WTC11 (cell line): ENCODE measurements at regions not wholly inside any gene's neighbourhood (a gene's known extent, or its start where the extent isn't known, plus 50 kb on each side); places are given as distances from the start of the nearest gene placed in this dataset.

Experiments
- ATAC-seq: fragments of 200-7000 bp; cut with Tn5 transposase; 2 replicates; pipeline ENCODE4 v1.10.0; 2021; ENCODE audit warnings: mild to moderate bottlenecking, moderate library complexity
- CTCF ChIA-PET: fragments of 300-600 bp; sonication (Branson Sonifier 250); formaldehyde crosslinking; loops from one replicate; lab custom pipeline; 2021; ENCODE audit warnings: antibody characterized with exemption; lab: Charles Lee
- POLR2A ChIA-PET: fragments of 350-600 bp; sonication (Branson Sonifier 250); formaldehyde crosslinking; loops from one replicate; lab custom pipeline; 2021; ENCODE audit warnings: antibody characterized with exemption; lab: Charles Lee
- DNase-seq: peaks from one replicate; pipeline ENCODE4 v3.0.0; 2021; ENCODE audit warnings: low spot score
- H3K27ac Mint-ChIP-seq: 2 replicates; pipeline ENCODE4 v1.8.0; 2021; ENCODE audit warnings: mixed read lengths
- H3K27me3 Mint-ChIP-seq: 2 replicates; pipeline ENCODE4 v1.8.0; 2021; ENCODE audit warnings: low read depth, mild to moderate bottlenecking, moderate library complexity, mixed read lengths
- H3K36me3 Mint-ChIP-seq: 2 replicates; pipeline ENCODE4 v1.8.0; 2021; ENCODE audit warnings: mixed read lengths
- H3K4me1 Mint-ChIP-seq: 2 replicates; pipeline ENCODE4 v1.8.0; 2022; ENCODE audit warnings: mixed read lengths
- H3K4me3 Mint-ChIP-seq: 2 replicates; pipeline ENCODE4 v1.8.0; 2021; ENCODE audit warnings: mild to moderate bottlenecking, moderate library complexity, mixed read lengths
- H3K9me3 Mint-ChIP-seq: 2 replicates; pipeline ENCODE4 v1.8.0; 2021; ENCODE audit warnings: mixed read lengths
- CDX4 ChIP-seq: fragments of 250-450 bp; sonication (Bioruptor Pico); IDR thresholded peaks from 2 replicates; pipeline ENCODE4 v1.9.0; 2021; ENCODE audit warnings: moderate library complexity, mild to moderate bottlenecking, inconsistent platforms, borderline replicate concordance
- CREM ChIP-seq: sonication (generic); formaldehyde crosslinking; IDR thresholded peaks from 2 replicates; pipeline ENCODE4 v1.8.1; 2022; ENCODE audit warnings: mild to moderate bottlenecking, missing genetic modification reagents, moderate library complexity
- CTCF ChIP-seq: fragments of 200-600 bp; IDR thresholded peaks from 2 replicates; pipeline ENCODE4 v1.8.0; 2022; ENCODE audit warnings: antibody characterized with exemption
- E2F5 ChIP-seq: sonication (generic); formaldehyde crosslinking; IDR thresholded peaks from 2 replicates; pipeline ENCODE4 v1.8.1; 2022; ENCODE audit warnings: mild to moderate bottlenecking, moderate library complexity, missing genetic modification reagents
- FOXJ3 ChIP-seq: sonication (generic); formaldehyde crosslinking; IDR thresholded peaks from 2 replicates; pipeline ENCODE4 v1.9.0; 2021; ENCODE audit warnings: missing genetic modification reagents, mild to moderate bottlenecking, borderline replicate concordance
- FOXK1 ChIP-seq: sonication (generic); formaldehyde crosslinking; IDR thresholded peaks from 2 replicates; pipeline ENCODE4 v1.8.0; 2022; ENCODE audit warnings: mild to moderate bottlenecking, moderate library complexity, missing genetic modification reagents
- HMGXB4 ChIP-seq: sonication (generic); formaldehyde crosslinking; IDR thresholded peaks from 2 replicates; pipeline ENCODE4 v1.8.1; 2023; ENCODE audit warnings: mild to moderate bottlenecking, moderate library complexity, missing genetic modification reagents
- OVOL2 ChIP-seq: fragments of 250-450 bp; sonication (Bioruptor Pico); IDR thresholded peaks from 2 replicates; pipeline ENCODE4 v1.9.0; 2021; ENCODE audit warnings: mild to moderate bottlenecking, borderline replicate concordance
- PRDM15 ChIP-seq: sonication (generic); formaldehyde crosslinking; IDR thresholded peaks from 2 replicates; pipeline ENCODE4 v1.8.0; 2022; ENCODE audit warnings: missing genetic modification reagents
- SMAD3 ChIP-seq: sonication (generic); formaldehyde crosslinking; IDR thresholded peaks from 2 replicates; pipeline ENCODE4 v1.8.0; 2022; ENCODE audit warnings: missing genetic modification reagents, mild to moderate bottlenecking, borderline replicate concordance
- SMAD4 ChIP-seq: sonication (generic); formaldehyde crosslinking; IDR thresholded peaks from 2 replicates; pipeline ENCODE4 v1.8.0; 2022; ENCODE audit warnings: mild to moderate bottlenecking, missing genetic modification reagents
- STAT6 ChIP-seq: sonication (generic); formaldehyde crosslinking; conservative IDR thresholded peaks from 2 replicates; pipeline ENCODE4 v1.8.1; 2023; ENCODE audit warnings: mild to moderate bottlenecking, low read depth, missing genetic modification reagents, moderate library complexity
- USF2 ChIP-seq: sonication (generic); formaldehyde crosslinking; IDR thresholded peaks from 2 replicates; pipeline ENCODE4 v1.8.1; 2023; ENCODE audit warnings: mild to moderate bottlenecking, missing genetic modification reagents, moderate library complexity
- ZMAT4 ChIP-seq: fragments of 250-450 bp; sonication (Bioruptor Pico); IDR thresholded peaks from 2 replicates; pipeline ENCODE4 v1.9.0; 2021; ENCODE audit warnings: mild to moderate bottlenecking
- ZNF121 ChIP-seq: sonication (generic); formaldehyde crosslinking; IDR thresholded peaks from 2 replicates; pipeline ENCODE4 v1.8.0; 2023; ENCODE audit warnings: missing genetic modification reagents
- ZNF138 ChIP-seq: sonication (generic); formaldehyde crosslinking; conservative IDR thresholded peaks from 2 replicates; pipeline ENCODE4 v1.8.1; 2022; ENCODE audit warnings: mild to moderate bottlenecking, moderate library complexity, missing genetic modification reagents
- ZNF423 ChIP-seq: fragments of 250-450 bp; sonication (Bioruptor Pico); IDR thresholded peaks from 2 replicates; pipeline ENCODE4 v2.1.2; 2022; ENCODE audit warnings: mild to moderate bottlenecking, moderate library complexity
- ZNF425 ChIP-seq: fragments of 250-450 bp; sonication (Bioruptor Pico); conservative IDR thresholded peaks from 2 replicates; pipeline ENCODE4 v1.9.0; 2021; ENCODE audit warnings: mild to moderate bottlenecking

GRCh38 chr2:7119132-7119835 is 202.1 kb downstream of the RNF144A start:
- Mint-ChIP-seq H3K36me3 (peaks cover 2% of the 10 kb centered on the region; the same call in 1 of the 2 replicates), H3K27ac (no peak overlapping the region), H3K4me3 (no peak overlapping the region), H3K27me3 (no peaks in the 10 kb centered on the region), H3K4me1 (peaks cover 5% of the 10 kb centered on the region; the same call in 1 of the 2 replicates), H3K9me3 (peaks cover 4% of the 10 kb centered on the region)
- ATAC-seq (peak; percentile 81), DNase-seq (peak; percentile 45)
- TF ChIP-seq CTCF, result peak; percentile 38
- no peak for TF ChIP-seq FOXJ3 (CRISPR knock-in tag)
- POLR2A ChIA-PET, result no interaction called here
- CTCF ChIA-PET, result interaction anchor here (0.7 to 1.0 kb wide), 2 partner anchors 15 to 22 kb away, joined by 3 read pairs; no protein-coding TSS in a partner anchor

GRCh38 chr2:7121851-7122250 is 204.6 kb downstream of the RNF144A start:
- DNase-seq (no peak), ATAC-seq (no peak)
- POLR2A ChIA-PET, result no interaction called here
- peaks cover 5% of the 10 kb centered on the region; the same call in 1 of the 2 replicates for H3K4me1 Mint-ChIP-seq
- peaks cover 3% of the 10 kb centered on the region for H3K9me3 Mint-ChIP-seq
- CTCF ChIA-PET, result no interaction called here
- no peaks in the 10 kb centered on the region for H3K27me3 Mint-ChIP-seq
- H3K27ac Mint-ChIP-seq, result no peak overlapping the region
- no peak overlapping the region for H3K4me3 Mint-ChIP-seq
- no peaks in the 10 kb centered on the region for H3K36me3 Mint-ChIP-seq
- TF ChIP-seq FOXJ3 (CRISPR knock-in tag), result no peak
- TF ChIP-seq OVOL2 (CRISPR knock-in tag), result no peak
- no peak for TF ChIP-seq CDX4 (CRISPR knock-in tag)
- no peak for TF ChIP-seq ZNF138
- no peak for TF ChIP-seq HMGXB4 (CRISPR knock-in tag)
- TF ChIP-seq PRDM15 (CRISPR knock-in tag), result no peak
- TF ChIP-seq ZNF425 (CRISPR knock-in tag), result no peak
- no peak for TF ChIP-seq SMAD3 (CRISPR knock-in tag)
- no peak for TF ChIP-seq E2F5 (CRISPR knock-in tag)
- no peak for TF ChIP-seq USF2 (CRISPR knock-in tag)
- no peak for TF ChIP-seq ZNF121
- no peak for TF ChIP-seq STAT6
- TF ChIP-seq SMAD4 (CRISPR knock-in tag), result no peak
- no peak for TF ChIP-seq ZNF423
- TF ChIP-seq CREM, result no peak
- TF ChIP-seq FOXK1 (CRISPR knock-in tag), result no peak
- no peak for TF ChIP-seq ZMAT4
